Tibial nerve (tissue), 4 donors: ENCODE measurements at regions not wholly inside any gene's neighbourhood (a gene's known extent, or its start where the extent isn't known, plus 50 kb on each side); places are given as distances from the start of the nearest gene placed in this dataset.

Experiments used
- DNase-seq, 2 donors: peaks; one replicate each; pipeline ENCODE4 v3.0.0-alpha.2; 2019; ENCODE audit warnings: low spot score in 2 of 2
- H3K27ac ChIP-seq, 4 donors: fragments of 200-600 bp; sonication (generic) in 3 of 4; one replicate each; pipeline ENCODE4 v1.5.1; 2017 to 2019; ENCODE audit warnings: mild to moderate bottlenecking in 1 of 4
- H3K27me3 ChIP-seq, 2 donors: fragments of 200-600 bp; sonication (generic) in 1 of 2; one replicate each; pipeline versions ENCODE4 v1.5.1 to v1.6.0; 2017 to 2019
- H3K36me3 ChIP-seq, 3 donors: fragments of 200-600 bp; sonication (generic); one replicate each; pipeline ENCODE4 v1.5.1; 2018 to 2019
- H3K4me1 ChIP-seq, 4 donors: fragments of 200-600 bp; sonication (generic) in 3 of 4; one replicate each; pipeline ENCODE4 v1.5.1; 2017 to 2019
- H3K4me3 ChIP-seq, 4 donors: fragments of 200-600 bp; sonication (generic) in 3 of 4; one replicate each; pipeline ENCODE4 v1.5.1; 2017 to 2019; ENCODE audit warnings: mild to moderate bottlenecking in 1 of 4, moderate library complexity in 1 of 4
- H3K9me3 ChIP-seq, 4 donors: fragments of 200-600 bp; sonication (generic) in 3 of 4; one replicate each; pipeline ENCODE4 v1.5.1; 2017 to 2019
- CTCF ChIP-seq, 5 experiments: fragments of 200-600 bp in 3 of 5; fragments of 450-650 bp in 2 of 5; sonication (generic) in 3 of 5; IDR thresholded peaks; one replicate each; pipeline ENCODE4 v1.5.1; 2016 to 2019; ENCODE audit warnings: antibody characterized with exemption in 5 of 5, mild to moderate bottlenecking in 3 of 5, moderate library complexity in 2 of 5
- EP300 ChIP-seq, 2 donors: sonication (generic); formaldehyde crosslinking; IDR thresholded peaks; one replicate each; pipeline ENCODE4 v1.6.1; 2017; ENCODE audit warnings: antibody characterized with exemption in 2 of 2, mild to moderate bottlenecking in 1 of 2
- POLR2A ChIP-seq, 2 donors: fragments of 450-650 bp; IDR thresholded peaks; one replicate each; pipeline ENCODE4 v1.6.1; 2017; ENCODE audit warnings: antibody characterized with exemption in 2 of 2, mild to moderate bottlenecking in 2 of 2, moderate library complexity in 2 of 2
- WGBS, 2 donors: methylation state at CpG; one replicate each; pipeline ENCODE4 v1.1.5; 2018; 5-methylcytosine and 5-hydroxymethylcytosine counted together

- Histone ChIP-seq H3K27me3 (no peaks in the 10 kb centered on the region), H3K4me1 (no peaks in the 10 kb centered on the region), H3K27ac (no peak overlapping the region), H3K9me3 (no peaks in the 10 kb centered on the region), H3K36me3 (no peaks in the 10 kb centered on the region), H3K4me3 (no peak overlapping the region)
- DNase-seq = no peak
- 34 to 41% methylated on average over 2 of the region's 2 CpGs for WGBS, 2 donors
- TF ChIP-seq CTCF (IDR thresholded peaks at IDR 0.05) (no peak), POLR2A (IDR thresholded peaks at IDR 0.05) (no peak), EP300 (IDR thresholded peaks at IDR 0.05) (no peak)
These were observed 382.0 kb downstream of the LNPK start for GRCh38 chr2:175620106-175620505.

- H3K4me1 ChIP-seq = no peaks in the 10 kb centered on the region
These were observed 382.7 kb downstream of the LNPK start for GRCh38 chr2:175619179-175620045.

GRCh38 chr2:175612280-175612679 lies 389.8 kb downstream of the LNPK start:
- TF ChIP-seq POLR2A (IDR thresholded peaks at IDR 0.05) (no peak), EP300 (IDR thresholded peaks at IDR 0.05) (no peak), CTCF (IDR thresholded peaks at IDR 0.05) (no peak)

More at GRCh38 chr2:175619179-175620045, 382.7 kb downstream of the LNPK start:
- Histone ChIP-seq H3K27me3 (no peaks in the 10 kb centered on the region), H3K27ac (no peak overlapping the region), H3K9me3 (no peaks in the 10 kb centered on the region), H3K36me3 (no peaks in the 10 kb centered on the region), H3K4me3 (no peak overlapping the region)
- WGBS, 2 donors = 60 to 62% methylated on average over 2 of the region's 2 CpGs
- DNase-seq = no peak
- no peak for TF ChIP-seq EP300 (IDR thresholded peaks at IDR 0.05)
- no peak for TF ChIP-seq POLR2A (IDR thresholded peaks at IDR 0.05)
- no peak for TF ChIP-seq CTCF (IDR thresholded peaks at IDR 0.05)

GRCh38 chr2:175606010-175606841 lies 395.8 kb downstream of the LNPK start:
- no peaks in the 10 kb centered on the region for H3K4me1 ChIP-seq
- H3K27ac ChIP-seq = no peak overlapping the region
- no peaks in the 10 kb centered on the region for H3K9me3 ChIP-seq
- TF ChIP-seq CTCF (IDR thresholded peaks at IDR 0.05) = no peak
- WGBS, 2 donors = 46 to 48% methylated on average over 12 of the region's 12 CpGs
- H3K36me3 ChIP-seq = no peaks in the 10 kb centered on the region
- no peaks in the 10 kb centered on the region for H3K27me3 ChIP-seq
- H3K4me3 ChIP-seq = no peak overlapping the region
- DNase-seq = no peak

More at GRCh38 chr2:175612280-175612679, 389.8 kb downstream of the LNPK start:
- no peak overlapping the region for H3K4me3 ChIP-seq
- no peaks in the 10 kb centered on the region for H3K27me3 ChIP-seq
- no peak for DNase-seq
- H3K36me3 ChIP-seq = no peaks in the 10 kb centered on the region
- H3K4me1 ChIP-seq = no peaks in the 10 kb centered on the region
- 52 to 57% methylated on average over 6 of the region's 6 CpGs for WGBS, 2 donors
- no peaks in the 10 kb centered on the region for H3K9me3 ChIP-seq
- no peak overlapping the region for H3K27ac ChIP-seq

- H3K4me1 ChIP-seq = no peaks in the 10 kb centered on the region
- 65 to 78% methylated on average over 5 of the region's 5 CpGs for WGBS, 2 donors
- DNase-seq = no peak
- H3K36me3 ChIP-seq = no peaks in the 10 kb centered on the region
- H3K27ac ChIP-seq = no peak overlapping the region
- H3K27me3 ChIP-seq = no peaks in the 10 kb centered on the region
- TF ChIP-seq EP300 (IDR thresholded peaks at IDR 0.05) = no peak
- no peak overlapping the region for H3K4me3 ChIP-seq
- H3K9me3 ChIP-seq = no peaks in the 10 kb centered on the region
These were observed 396.4 kb downstream of the LNPK start for GRCh38 chr2:175605640-175606009.
